Activated T-helper 1 cell treated with anti-CD3 and anti-CD28 coated beads, Interleukin-12 subunit alpha, Interleukin-12 subunit beta, Interleukin-2, Interleukin-4 antibody, amounts not matched to agents 30 ng/mL and 10 ng/mL and 1 ng/mL, durations not matched to agents 14 hours and 24 hours and 36 hours (primary cell): ENCODE measurements at regions not wholly inside any gene's neighbourhood (a gene's known extent, or its start where the extent isn't known, plus 50 kb on each side); places are given as distances from the start of the nearest gene placed in this dataset.

ENCODE experiments used
- DNase-seq: peaks from one replicate; pipeline ENCODE4 v3.0.0; 2021; ENCODE audit warnings: low spot score
- H3K27ac Mint-ChIP-seq: one replicate; pipeline ENCODE4 v1.8.0; 2021; ENCODE audit warnings: mild to moderate bottlenecking, mixed read lengths
- H3K27me3 Mint-ChIP-seq: one replicate; pipeline ENCODE4 v1.8.0; 2022; ENCODE audit warnings: mild to moderate bottlenecking, moderate library complexity, mixed read lengths; ENCODE audit not compliant: insufficient read depth
- H3K36me3 Mint-ChIP-seq: one replicate; pipeline ENCODE4 v1.8.0; 2021; ENCODE audit warnings: low read depth, mixed read lengths
- H3K4me1 Mint-ChIP-seq: one replicate; pipeline ENCODE4 v1.8.0; 2021; ENCODE audit warnings: low read depth, mixed read lengths
- H3K4me3 Mint-ChIP-seq: one replicate; pipeline ENCODE4 v1.8.0; 2021; ENCODE audit warnings: mild to moderate bottlenecking, moderate library complexity, mixed read lengths
- H3K9me3 Mint-ChIP-seq: one replicate; pipeline ENCODE4 v1.8.0; 2021; ENCODE audit warnings: mixed read lengths
- intact Hi-C: fragments of 100-400 bp; cut with micrococcal nuclease; formaldehyde crosslinking; loops from one replicate; pipeline ENCODE4 v1.15.1; 2024

GRCh38 chr7:152967958-152968357 lies 208.4 kb downstream of the ACTR3B start:
- intact Hi-C loops, result no loop called here
- H3K27me3 Mint-ChIP-seq, result no peaks in the 10 kb centered on the region
- H3K4me3 Mint-ChIP-seq, result no peak overlapping the region
- no peaks in the 10 kb centered on the region for H3K4me1 Mint-ChIP-seq
- DNase-seq, result no peak
- no peaks in the 10 kb centered on the region for H3K36me3 Mint-ChIP-seq
- H3K27ac Mint-ChIP-seq, result no peak overlapping the region
- no peaks in the 10 kb centered on the region for H3K9me3 Mint-ChIP-seq

GRCh38 chr7:152968514-152968913 lies 209.0 kb downstream of the ACTR3B start:
- Mint-ChIP-seq H3K27ac (no peak overlapping the region), H3K9me3 (no peaks in the 10 kb centered on the region), H3K27me3 (no peaks in the 10 kb centered on the region), H3K36me3 (no peaks in the 10 kb centered on the region), H3K4me1 (no peaks in the 10 kb centered on the region), H3K4me3 (no peak overlapping the region)
- intact Hi-C loops, result no loop called here
- DNase-seq, result no peak

- Mint-ChIP-seq H3K27ac (no peak overlapping the region), H3K4me3 (no peak overlapping the region), H3K4me1 (no peaks in the 10 kb centered on the region), H3K36me3 (no peaks in the 10 kb centered on the region), H3K27me3 (no peaks in the 10 kb centered on the region), H3K9me3 (no peaks in the 10 kb centered on the region)
- intact Hi-C loops, result no loop called here
- no peak for DNase-seq
Measured at GRCh38 chr7:152969335-152969734, 209.8 kb downstream of the ACTR3B start.

GRCh38 chr7:152969839-152970238 lies 210.3 kb downstream of the ACTR3B start:
- intact Hi-C loops, result no loop called here
- Mint-ChIP-seq H3K27ac (no peak overlapping the region), H3K4me3 (no peak overlapping the region), H3K36me3 (no peaks in the 10 kb centered on the region), H3K9me3 (no peaks in the 10 kb centered on the region), H3K27me3 (no peaks in the 10 kb centered on the region), H3K4me1 (no peaks in the 10 kb centered on the region)
- no peak for DNase-seq

GRCh38 chr7:152970481-152970880 lies 210.9 kb downstream of the ACTR3B start:
- Mint-ChIP-seq H3K4me3 (no peak overlapping the region), H3K27me3 (peaks cover 2% of the 10 kb centered on the region), H3K36me3 (no peaks in the 10 kb centered on the region), H3K4me1 (no peaks in the 10 kb centered on the region), H3K27ac (no peak overlapping the region), H3K9me3 (no peaks in the 10 kb centered on the region)
- no peak for DNase-seq
- intact Hi-C loops, result no loop called here

GRCh38 chr7:152974577-152974976 lies 215.0 kb downstream of the ACTR3B start:
- Mint-ChIP-seq H3K27me3 (peaks cover 2% of the 10 kb centered on the region), H3K9me3 (no peaks in the 10 kb centered on the region), H3K4me3 (no peak overlapping the region), H3K4me1 (no peaks in the 10 kb centered on the region), H3K36me3 (no peaks in the 10 kb centered on the region), H3K27ac (no peak overlapping the region)
- intact Hi-C loops, result no loop called here
- no peak for DNase-seq

- Mint-ChIP-seq H3K27me3 (peaks cover 2% of the 10 kb centered on the region), H3K36me3 (no peaks in the 10 kb centered on the region), H3K9me3 (no peaks in the 10 kb centered on the region), H3K4me3 (no peak overlapping the region), H3K27ac (no peak overlapping the region), H3K4me1 (no peaks in the 10 kb centered on the region)
- no peak for DNase-seq
- intact Hi-C loops, result no loop called here
Measured at GRCh38 chr7:152975076-152975475, 215.5 kb downstream of the ACTR3B start.

- H3K4me1 Mint-ChIP-seq, result no peaks in the 10 kb centered on the region
- peaks cover 2% of the 10 kb centered on the region for H3K27me3 Mint-ChIP-seq
- H3K4me3 Mint-ChIP-seq, result no peak overlapping the region
- H3K36me3 Mint-ChIP-seq, result no peaks in the 10 kb centered on the region
- H3K27ac Mint-ChIP-seq, result no peak overlapping the region
- DNase-seq, result no peak
- no peaks in the 10 kb centered on the region for H3K9me3 Mint-ChIP-seq
- intact Hi-C loops, result no loop called here
Measured at GRCh38 chr7:152979376-152979775, 219.8 kb downstream of the ACTR3B start.

- intact Hi-C loops, result no loop called here
- no peaks in the 10 kb centered on the region for H3K9me3 Mint-ChIP-seq
- no peaks in the 10 kb centered on the region for H3K36me3 Mint-ChIP-seq
- peaks cover 2% of the 10 kb centered on the region for H3K27me3 Mint-ChIP-seq
- no peak for DNase-seq
- no peak overlapping the region for H3K4me3 Mint-ChIP-seq
- no peak overlapping the region for H3K27ac Mint-ChIP-seq
- no peaks in the 10 kb centered on the region for H3K4me1 Mint-ChIP-seq
Measured at GRCh38 chr7:152984421-152984820, 224.9 kb downstream of the ACTR3B start.

- intact Hi-C loops, result no loop called here
- peaks cover 5% of the 10 kb centered on the region for H3K9me3 Mint-ChIP-seq
- H3K4me3 Mint-ChIP-seq, result no peak overlapping the region
- peaks cover 2% of the 10 kb centered on the region for H3K27me3 Mint-ChIP-seq
- DNase-seq, result no peak
- H3K27ac Mint-ChIP-seq, result no peak overlapping the region
- no peaks in the 10 kb centered on the region for H3K4me1 Mint-ChIP-seq
- peaks cover 2% of the 10 kb centered on the region for H3K36me3 Mint-ChIP-seq
Measured at GRCh38 chr7:152986376-152986775, 226.8 kb downstream of the ACTR3B start.

GRCh38 chr7:152987656-152988055 lies 228.1 kb downstream of the ACTR3B start:
- Mint-ChIP-seq H3K9me3 (peaks cover 5% of the 10 kb centered on the region), H3K27me3 (peaks cover 2% of the 10 kb centered on the region), H3K4me3 (no peak overlapping the region), H3K36me3 (peaks cover 2% of the 10 kb centered on the region), H3K4me1 (no peaks in the 10 kb centered on the region), H3K27ac (no peak overlapping the region)
- no peak for DNase-seq
- intact Hi-C loops, result no loop called here

- peaks cover 5% of the 10 kb centered on the region for H3K9me3 Mint-ChIP-seq
- no peak for DNase-seq
- H3K36me3 Mint-ChIP-seq, result peaks cover 2% of the 10 kb centered on the region
- H3K27me3 Mint-ChIP-seq, result peaks cover 2% of the 10 kb centered on the region
- no peak overlapping the region for H3K4me3 Mint-ChIP-seq
- intact Hi-C loops, result no loop called here
- H3K4me1 Mint-ChIP-seq, result no peaks in the 10 kb centered on the region
- no peak overlapping the region for H3K27ac Mint-ChIP-seq
Measured at GRCh38 chr7:152989889-152990380, 230.4 kb downstream of the ACTR3B start.

- Mint-ChIP-seq H3K36me3 (no peaks in the 10 kb centered on the region), H3K4me1 (no peaks in the 10 kb centered on the region), H3K27me3 (peaks cover 2% of the 10 kb centered on the region), H3K4me3 (no peak overlapping the region), H3K9me3 (peaks cover 18% of the 10 kb centered on the region), H3K27ac (no peak overlapping the region)
- intact Hi-C loops, result no loop called here
- no peak for DNase-seq
Measured at GRCh38 chr7:152998420-152998819, 238.9 kb downstream of the ACTR3B start.

- intact Hi-C loops, result no loop called here
- Mint-ChIP-seq H3K4me1 (no peaks in the 10 kb centered on the region), H3K36me3 (no peaks in the 10 kb centered on the region), H3K27me3 (no peaks in the 10 kb centered on the region), H3K4me3 (no peak overlapping the region), H3K9me3 (peaks cover 21% of the 10 kb centered on the region), H3K27ac (no peak overlapping the region)
- DNase-seq, result no peak
Measured at GRCh38 chr7:153002115-153002514, 242.6 kb downstream of the ACTR3B start.
